Heart left ventricle (tissue), 13 donors: ENCODE measurements at regions not wholly inside any gene's neighbourhood (a gene's known extent, or its start where the extent isn't known, plus 50 kb on each side); places are given as distances from the start of the nearest gene placed in this dataset.

Experiments
- POLR2A ChIP-seq, 2 donors: fragments of 450-650 bp; IDR thresholded peaks; one replicate each; pipeline ENCODE4 v1.6.1; 2017; ENCODE audit warnings: antibody characterized with exemption in 2 of 2, mild to moderate bottlenecking in 2 of 2, moderate library complexity in 2 of 2
- TF ChIP-seq, protein P1 (sequence below), 12 donors: fragments of 200-600 bp; sonication (generic) in 4 of 12; IDR thresholded peaks; one replicate each; pipeline versions ENCODE4 v1.5.0 to v1.8.0; 2018 to 2022; ENCODE audit warnings: antibody characterized with exemption in 12 of 12, mild to moderate bottlenecking in 5 of 12
- donor health status: ischemic (EF 13 %, LVEDD 7.1; RV severe dilation, severe dysfunction).
- donor health status: DM: no; HTN: yes; CAD: no.
- donor health status: DM: no; HTN: no; CAD: no.
- donor health status: ischemic (EF 25% LVEDD 6.9; RV normal size, moderate dysfunction).
- donor health status: ischemic (EF 25% LVEDD 5.7; RV mildly dilated, moderate dysfunction).
- donor health status: ischemic (EF 35%, LVEDD 5.7; RV mildly dilated, moderate dysfunction).
- donor health status: nonischemic (EF 11% LVEDD 7.7; RV severe dilation, severe dysfunction).
- donor health status: DM: yes; HTN: yes; CAD: no.
- donor health status: PGD.
- donor health status: ischemic (EF 29% LVEDD 5.4; RV normal size, mild dysfunction).
- donor health status: nonischemic (EF 23%, LVEDD 6.1; RV moderate dilation, normal function).

DNA sequence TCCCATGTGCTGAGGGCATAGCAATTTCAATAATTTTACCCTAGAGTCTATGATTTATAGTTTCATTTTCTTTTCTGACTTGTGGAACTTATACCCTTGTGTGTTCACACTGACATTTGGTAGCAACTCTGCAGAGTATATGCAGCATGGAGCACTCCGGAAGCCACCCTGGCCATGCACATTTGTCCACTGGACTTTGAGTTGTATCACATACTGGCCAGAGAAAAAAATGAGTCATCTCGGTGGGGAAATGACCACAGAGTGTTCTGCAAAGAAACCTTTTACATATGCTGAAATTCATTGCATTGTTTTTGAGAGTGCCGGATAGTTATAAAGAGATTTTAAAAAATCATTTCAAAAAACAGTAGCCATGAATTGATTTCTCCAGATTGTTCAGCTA lies 164.8 kb upstream of the COBL start:
- no peak for TF ChIP-seq POLR2A (IDR thresholded peaks at IDR 0.05)
- TF ChIP-seq, protein P1, sequence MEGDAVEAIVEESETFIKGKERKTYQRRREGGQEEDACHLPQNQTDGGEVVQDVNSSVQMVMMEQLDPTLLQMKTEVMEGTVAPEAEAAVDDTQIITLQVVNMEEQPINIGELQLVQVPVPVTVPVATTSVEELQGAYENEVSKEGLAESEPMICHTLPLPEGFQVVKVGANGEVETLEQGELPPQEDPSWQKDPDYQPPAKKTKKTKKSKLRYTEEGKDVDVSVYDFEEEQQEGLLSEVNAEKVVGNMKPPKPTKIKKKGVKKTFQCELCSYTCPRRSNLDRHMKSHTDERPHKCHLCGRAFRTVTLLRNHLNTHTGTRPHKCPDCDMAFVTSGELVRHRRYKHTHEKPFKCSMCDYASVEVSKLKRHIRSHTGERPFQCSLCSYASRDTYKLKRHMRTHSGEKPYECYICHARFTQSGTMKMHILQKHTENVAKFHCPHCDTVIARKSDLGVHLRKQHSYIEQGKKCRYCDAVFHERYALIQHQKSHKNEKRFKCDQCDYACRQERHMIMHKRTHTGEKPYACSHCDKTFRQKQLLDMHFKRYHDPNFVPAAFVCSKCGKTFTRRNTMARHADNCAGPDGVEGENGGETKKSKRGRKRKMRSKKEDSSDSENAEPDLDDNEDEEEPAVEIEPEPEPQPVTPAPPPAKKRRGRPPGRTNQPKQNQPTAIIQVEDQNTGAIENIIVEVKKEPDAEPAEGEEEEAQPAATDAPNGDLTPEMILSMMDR (IDR thresholded peaks at IDR 0.05) = no peak
